Neuronal stem cell (in vitro differentiated cells): ENCODE measurements at regions not wholly inside any gene's neighbourhood (a gene's known extent, or its start where the extent isn't known, plus 50 kb on each side); places are given as distances from the start of the nearest gene placed in this dataset.

ENCODE experiments used
- DNase-seq: peaks from one replicate; pipeline ENCODE4 v3.0.0-alpha.2; 2013; ENCODE audit warnings: low spot score
- H2AFZ ChIP-seq: one replicate; pipeline ENCODE4 v1.6.1; 2013; ENCODE audit warnings: mild to moderate bottlenecking, low read length, inconsistent platforms
- H2AK5ac ChIP-seq: 2 replicates; pipeline ENCODE4 v1.6.1; 2013; ENCODE audit warnings: low read depth, mild to moderate bottlenecking, inconsistent platforms, low read length, moderate library complexity, mixed read lengths
- H2BK120ac ChIP-seq: 2 replicates; pipeline ENCODE4 v1.6.1; 2013; ENCODE audit warnings: low read depth, mild to moderate bottlenecking, inconsistent platforms, low read length, moderate library complexity, mixed read lengths
- H2BK12ac ChIP-seq: one replicate; pipeline ENCODE4 v1.6.1; 2013; ENCODE audit warnings: low read length, inconsistent platforms
- H2BK15ac ChIP-seq: 2 replicates; pipeline ENCODE4 v1.6.1; 2013; ENCODE audit warnings: mild to moderate bottlenecking, low read length, inconsistent platforms, mixed read lengths
- H2BK5ac ChIP-seq: one replicate; pipeline ENCODE4 v1.6.1; 2013; ENCODE audit warnings: inconsistent platforms, mild to moderate bottlenecking, low read length, moderate library complexity
- H3K14ac ChIP-seq: one replicate; pipeline ENCODE4 v1.6.1; 2013; ENCODE audit warnings: low read length, inconsistent platforms
- H3K18ac ChIP-seq: 2 replicates; pipeline ENCODE4 v1.6.1; 2013; ENCODE audit warnings: low read length, inconsistent platforms
- H3K23ac ChIP-seq: 2 replicates; pipeline ENCODE4 v1.6.1; 2013; ENCODE audit warnings: low read depth, mild to moderate bottlenecking, mixed read lengths, low read length, inconsistent platforms; ENCODE audit not compliant: poor library complexity
- H3K27ac ChIP-seq: replicated peaks from 3 replicates; pipeline ENCODE4 v1.5.1; 2013; ENCODE audit warnings: low read length, inconsistent platforms
- H3K27me3 ChIP-seq, 3 experiments: 2 replicates each; pipeline ENCODE4 v1.6.1; 2013; ENCODE audit warnings: low read length in 3 of 3, mild to moderate bottlenecking in 2 of 3, inconsistent platforms in 1 of 3, low read depth in 1 of 3, mixed read lengths in 1 of 3, moderate library complexity in 1 of 3; ENCODE audit not compliant: control insufficient read depth in 3 of 3, insufficient read depth in 3 of 3
- H3K36me3 ChIP-seq, 2 donors: replicated peaks in 1 of 2; 2 replicates each; pipeline ENCODE4 v1.6.1; 2013; ENCODE audit warnings: low read length in 2 of 2; ENCODE audit not compliant: control insufficient read depth in 2 of 2, insufficient read depth in 2 of 2
- H3K4ac ChIP-seq: 2 replicates; pipeline ENCODE4 v1.6.1; 2013; ENCODE audit warnings: inconsistent platforms, mild to moderate bottlenecking, low read length, moderate library complexity
- H3K4me1 ChIP-seq, 2 donors: 1 replicate in 1 of 2; 2 replicates in 1 of 2; pipeline ENCODE4 v1.6.1; 2013; ENCODE audit warnings: low read length in 2 of 2, low read depth in 1 of 2; ENCODE audit not compliant: control insufficient read depth in 2 of 2, insufficient read depth in 1 of 2
- H3K4me2 ChIP-seq: one replicate; pipeline ENCODE4 v1.6.1; 2013; ENCODE audit warnings: mild to moderate bottlenecking, low read length, inconsistent platforms; ENCODE audit not compliant: insufficient read depth, poor library complexity, severe bottlenecking
- H3K4me3 ChIP-seq, 2 donors: 2 replicates each; pipeline ENCODE4 v1.5.1; 2013; ENCODE audit warnings: low read length in 2 of 2, mild to moderate bottlenecking in 2 of 2, inconsistent platforms in 1 of 2, moderate library complexity in 1 of 2
- H3K79me1 ChIP-seq: one replicate; pipeline ENCODE4 v1.6.1; 2013; ENCODE audit warnings: low read depth, mild to moderate bottlenecking, inconsistent platforms, low read length, moderate library complexity
- H3K9ac ChIP-seq: one replicate; pipeline ENCODE4 v1.6.1; 2013; ENCODE audit warnings: mild to moderate bottlenecking, low read depth, low read length, inconsistent platforms; ENCODE audit not compliant: poor library complexity
- H3K9me3 ChIP-seq, 2 donors: replicated peaks in 1 of 2; 2 replicates each; pipeline versions ENCODE3 to v1.6.1; 2013; ENCODE audit warnings: low read length in 2 of 2, mild to moderate bottlenecking in 2 of 2, inconsistent platforms in 1 of 2, low read depth in 1 of 2, mixed read lengths in 1 of 2, moderate library complexity in 1 of 2; ENCODE audit not compliant: control insufficient read depth in 2 of 2, insufficient read depth in 1 of 2
- H4K8ac ChIP-seq: one replicate; pipeline ENCODE4 v1.6.1; 2013; ENCODE audit warnings: low read depth, mild to moderate bottlenecking, inconsistent platforms, low read length, moderate library complexity
- H4K91ac ChIP-seq: one replicate; pipeline ENCODE4 v1.6.1; 2013; ENCODE audit warnings: low read length, low read depth, mild to moderate bottlenecking, inconsistent platforms; ENCODE audit not compliant: poor library complexity
- WGBS, 2 donors: extraction: QIAGEN DNeasy Blood & Tissue Kit; methylation state at CpG; one replicate each; pipeline ENCODE4 v1.1.7; 2013; ENCODE audit warnings: missing lambda C conversion rate in 2 of 2, mixed read lengths in 1 of 2; ENCODE audit not compliant: insufficient read length in 2 of 2, insufficient replicate concordance in 1 of 2; ENCODE audit errors: extremely low coverage in 2 of 2; 5-methylcytosine and 5-hydroxymethylcytosine counted together

DNA sequence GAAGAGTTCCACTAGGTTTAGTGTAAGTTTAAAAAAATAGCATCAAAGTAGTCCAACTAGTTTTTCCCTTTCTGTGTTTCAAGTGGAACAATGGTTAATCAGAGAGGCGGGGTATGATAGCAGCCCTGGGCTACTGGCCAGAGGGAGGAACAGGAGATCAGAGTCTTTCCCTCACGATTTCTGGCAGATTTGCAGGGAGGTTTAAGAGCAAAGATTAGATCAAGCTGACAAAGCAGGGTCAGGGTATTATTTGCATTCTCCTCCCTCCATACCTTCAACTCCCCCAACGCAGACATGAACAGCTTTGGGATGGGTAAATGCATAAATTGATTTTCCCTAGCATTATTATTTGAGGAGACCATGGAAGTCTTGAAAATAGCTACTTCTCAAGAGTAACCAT, 277.6 kb upstream of the DIAPH2 start:
- no peak for DNase-seq
- no peak overlapping the region for H2AK5ac ChIP-seq
- H3K14ac ChIP-seq: no peak overlapping the region
- H3K9me3 ChIP-seq: no peaks in the 10 kb centered on the region
- no peaks in the 10 kb centered on the region for H3K4me1 ChIP-seq
- H3K18ac ChIP-seq: no peak overlapping the region
- H3K27ac ChIP-seq: no peak overlapping the region
- H2BK5ac ChIP-seq: no peak overlapping the region
- H3K4me3 ChIP-seq: no peak overlapping the region
- H3K4me2 ChIP-seq: no peak overlapping the region
- H2BK120ac ChIP-seq: no peak overlapping the region
- no peak overlapping the region for H3K4ac ChIP-seq
- no peak overlapping the region for H2BK12ac ChIP-seq
- H3K23ac ChIP-seq: no peak overlapping the region
- H3K27me3 ChIP-seq: no peaks in the 10 kb centered on the region
- no peak overlapping the region for H3K9ac ChIP-seq
- H3K79me1 ChIP-seq: no peaks in the 10 kb centered on the region
- no peak overlapping the region for H2AFZ ChIP-seq
- H2BK15ac ChIP-seq: no peak overlapping the region
- H3K36me3 ChIP-seq: no peaks in the 10 kb centered on the region
- no CpG with 5 or more reads among the region's 3 CpGs for WGBS, 2 donors
- no peak overlapping the region for H4K8ac ChIP-seq
- no peak overlapping the region for H4K91ac ChIP-seq

DNA sequence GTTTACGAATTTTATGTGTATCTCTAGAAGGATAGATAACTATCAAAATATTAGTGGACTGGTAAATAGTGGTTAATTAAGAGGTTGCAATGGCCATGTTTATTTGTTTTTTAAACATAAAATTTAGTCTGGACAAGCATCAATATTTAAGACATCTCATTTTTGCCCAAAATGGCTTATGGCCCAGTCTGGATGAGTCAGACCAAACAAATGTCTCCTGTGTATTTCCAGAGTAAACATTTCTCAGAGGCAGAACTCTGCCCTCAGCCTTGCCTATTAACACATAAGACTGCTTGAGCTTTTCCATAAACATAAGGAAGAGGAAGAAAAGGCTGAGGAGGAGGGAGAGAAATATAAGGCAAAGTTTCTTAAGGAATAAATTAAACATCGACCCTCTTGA, 277.1 kb upstream of the DIAPH2 start:
- no peak overlapping the region for H2AFZ ChIP-seq
- H3K4ac ChIP-seq: no peak overlapping the region
- no peak overlapping the region for H3K27ac ChIP-seq
- H4K8ac ChIP-seq: no peak overlapping the region
- H4K91ac ChIP-seq: no peak overlapping the region
- H3K4me2 ChIP-seq: no peak overlapping the region
- H3K79me1 ChIP-seq: no peaks in the 10 kb centered on the region
- no peak overlapping the region for H3K23ac ChIP-seq
- no peak overlapping the region for H3K18ac ChIP-seq
- H3K36me3 ChIP-seq: no peaks in the 10 kb centered on the region
- H2AK5ac ChIP-seq: no peak overlapping the region
- no peak overlapping the region for H2BK12ac ChIP-seq
- no peaks in the 10 kb centered on the region for H3K27me3 ChIP-seq
- no peaks in the 10 kb centered on the region for H3K4me1 ChIP-seq
- no peaks in the 10 kb centered on the region for H3K9me3 ChIP-seq
- DNase-seq: no peak
- no CpG with 5 or more reads among the region's 2 CpGs for WGBS, 2 donors
- H3K9ac ChIP-seq: no peak overlapping the region
- H2BK120ac ChIP-seq: no peak overlapping the region
- no peak overlapping the region for H3K4me3 ChIP-seq
- H2BK5ac ChIP-seq: no peak overlapping the region
- no peak overlapping the region for H3K14ac ChIP-seq
- H2BK15ac ChIP-seq: no peak overlapping the region

DNA sequence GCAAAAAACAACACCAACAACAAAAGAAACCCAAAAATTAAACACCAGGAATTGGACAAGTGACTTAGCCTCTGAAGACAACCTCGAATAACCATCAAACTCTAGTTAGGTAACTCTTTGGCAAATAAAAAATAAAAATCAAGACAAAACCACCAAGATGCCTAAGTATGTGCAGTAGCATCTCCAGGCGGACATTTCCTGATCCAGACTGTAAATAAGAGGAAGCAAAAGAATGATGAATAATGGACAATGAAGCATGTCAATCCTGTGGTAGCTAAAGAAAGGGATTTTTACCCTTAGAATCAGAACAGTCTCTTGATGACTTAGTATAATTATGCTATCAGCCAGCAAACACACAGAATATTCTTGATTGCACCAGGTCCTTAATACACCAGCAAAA, 276.7 kb upstream of the DIAPH2 start:
- no peak overlapping the region for H4K8ac ChIP-seq
- H3K27me3 ChIP-seq: no peaks in the 10 kb centered on the region
- H4K91ac ChIP-seq: no peak overlapping the region
- DNase-seq: no peak
- H2BK15ac ChIP-seq: no peak overlapping the region
- H3K14ac ChIP-seq: no peak overlapping the region
- H3K27ac ChIP-seq: no peak overlapping the region
- H3K4me3 ChIP-seq: no peak overlapping the region
- no peak overlapping the region for H2AK5ac ChIP-seq
- H3K23ac ChIP-seq: no peak overlapping the region
- H3K36me3 ChIP-seq: no peaks in the 10 kb centered on the region
- H3K18ac ChIP-seq: no peak overlapping the region
- no peaks in the 10 kb centered on the region for H3K9me3 ChIP-seq
- H3K4ac ChIP-seq: no peak overlapping the region
- no peak overlapping the region for H2BK120ac ChIP-seq
- H3K4me2 ChIP-seq: no peak overlapping the region
- H3K9ac ChIP-seq: no peak overlapping the region
- H2BK12ac ChIP-seq: no peak overlapping the region
- no peaks in the 10 kb centered on the region for H3K79me1 ChIP-seq
- WGBS, 2 donors: no CpG with 5 or more reads among the region's 2 CpGs
- H3K4me1 ChIP-seq: no peaks in the 10 kb centered on the region
- no peak overlapping the region for H2AFZ ChIP-seq
- no peak overlapping the region for H2BK5ac ChIP-seq

DNA sequence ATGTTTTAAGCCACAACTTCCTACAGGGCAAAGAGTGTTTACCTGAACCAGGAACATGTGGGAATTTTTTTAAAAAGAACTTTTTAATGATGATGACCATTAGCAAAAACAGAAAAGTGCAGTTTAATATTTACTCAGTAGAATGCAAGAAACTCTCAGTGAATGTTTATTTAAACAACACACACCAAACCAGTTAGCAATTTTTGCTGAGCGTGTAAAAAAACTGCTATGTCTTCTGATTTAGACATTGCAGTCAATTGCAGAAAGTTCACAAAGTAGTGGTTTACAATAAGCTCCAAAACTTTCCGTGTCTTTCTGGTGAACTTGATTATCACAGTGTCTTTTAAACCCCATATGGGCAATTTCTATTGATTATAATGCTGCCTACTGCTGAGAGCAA, 273.7 kb upstream of the DIAPH2 start:
- H4K91ac ChIP-seq: no peak overlapping the region
- H3K36me3 ChIP-seq: no peaks in the 10 kb centered on the region
- H3K4ac ChIP-seq: no peak overlapping the region
- no peak overlapping the region for H3K14ac ChIP-seq
- no peak overlapping the region for H2BK15ac ChIP-seq
- H2AFZ ChIP-seq: no peak overlapping the region
- no peak overlapping the region for H2BK120ac ChIP-seq
- H2AK5ac ChIP-seq: no peak overlapping the region
- no peaks in the 10 kb centered on the region for H3K27me3 ChIP-seq
- DNase-seq: no peak
- H3K27ac ChIP-seq: no peak overlapping the region
- H3K4me2 ChIP-seq: no peak overlapping the region
- no peak overlapping the region for H3K4me3 ChIP-seq
- no peak overlapping the region for H3K23ac ChIP-seq
- no peaks in the 10 kb centered on the region for H3K9me3 ChIP-seq
- no peaks in the 10 kb centered on the region for H3K4me1 ChIP-seq
- H2BK12ac ChIP-seq: no peak overlapping the region
- no peak overlapping the region for H3K18ac ChIP-seq
- H3K9ac ChIP-seq: no peak overlapping the region
- no peak overlapping the region for H4K8ac ChIP-seq
- no peaks in the 10 kb centered on the region for H3K79me1 ChIP-seq
- no CpG with 5 or more reads among the region's 2 CpGs for WGBS, 2 donors
- H2BK5ac ChIP-seq: no peak overlapping the region
